Neural progenitor cell (in vitro differentiated cells): ENCODE measurements at regions not wholly inside any gene's neighbourhood (a gene's known extent, or its start where the extent isn't known, plus 50 kb on each side); places are given as distances from the start of the nearest gene placed in this dataset.

Source experiments
- CTCF ChIP-seq: fragments of 200-600 bp; sonication (generic); IDR thresholded peaks from 2 replicates; pipeline ENCODE4 v1.5.1; 2017; ENCODE audit warnings: antibody characterized with exemption, mild to moderate bottlenecking
- EZH2 ChIP-seq: fragments of 200-600 bp; sonication (generic); IDR thresholded peaks from 2 replicates; pipeline ENCODE4 v1.6.1; 2017; ENCODE audit warnings: antibody characterized with exemption, mild to moderate bottlenecking, moderate library complexity

GRCh38 chr1:96087719-96088118 is 633.9 kb upstream of the PTBP2 start:
- no peak for TF ChIP-seq CTCF
- TF ChIP-seq EZH2 = no peak
